Adrenal gland (tissue), 9 donors: ENCODE measurements at regions not wholly inside any gene's neighbourhood (a gene's known extent, or its start where the extent isn't known, plus 50 kb on each side); places are given as distances from the start of the nearest gene placed in this dataset.

Source experiments
- DNase-seq, 7 donors: peaks; one replicate each; pipeline ENCODE4 v3.0.0-alpha.2; 2019 to 2020
- H3K27ac ChIP-seq, 5 donors: fragments of 200-600 bp; sonication (generic) in 4 of 5; 1 replicate in 3 of 5; 2 replicates in 2 of 5; pipeline versions ENCODE4 v1.5.1 to v1.8.0; 2016 to 2020; ENCODE audit warnings: mild to moderate bottlenecking in 1 of 5
- H3K27me3 ChIP-seq: fragments of 200-600 bp; 2 replicates; pipeline ENCODE4 v1.8.0; 2021
- H3K36me3 ChIP-seq, 2 donors: fragments of 200-600 bp; replicated peaks in 1 of 2; 1 replicate in 1 of 2; 2 replicates in 1 of 2; pipeline versions ENCODE4 v1.5.1 to v1.8.0; 2018 to 2022
- H3K4me1 ChIP-seq, 2 donors: fragments of 200-600 bp; replicated peaks in 1 of 2; 1 replicate in 1 of 2; 2 replicates in 1 of 2; pipeline versions ENCODE4 v1.5.1 to v1.8.0; 2018 to 2021
- H3K4me3 ChIP-seq, 4 donors: fragments of 200-600 bp; sonication (generic) in 3 of 4; one replicate each; pipeline ENCODE4 v1.5.1; 2016 to 2018
- H3K9me3 ChIP-seq, 3 donors: fragments of 200-600 bp; sonication (generic) in 1 of 3; replicated peaks in 1 of 3; 1 replicate in 2 of 3; 2 replicates in 1 of 3; pipeline versions ENCODE4 v1.5.1 to v1.8.0; 2016 to 2021
- POLR2A ChIP-seq, 2 donors: fragments of 450-650 bp; IDR thresholded peaks; one replicate each; pipeline ENCODE4 v1.6.1; 2017; ENCODE audit warnings: antibody characterized with exemption in 2 of 2, mild to moderate bottlenecking in 2 of 2, moderate library complexity in 1 of 2
- WGBS, 4 donors: extraction: QIAGEN DNeasy Blood & Tissue Kit in 2 of 4; methylation state at CpG; one replicate each; pipeline versions ENCODE4 v1.1.5 to v1.1.7; 2013 to 2017; 5-methylcytosine and 5-hydroxymethylcytosine counted together
- intact Hi-C, 2 donors: fragments of 100-400 bp; cut with DNase I; formaldehyde crosslinking; loops; one replicate each; pipeline versions ENCODE4 v1.14.1 to v1.15.0; 2022 to 2023
- TF ChIP-seq, protein P1 (sequence below), 6 experiments: fragments of 450-650 bp in 4 of 6; fragments of 200-600 bp in 2 of 6; sonication (generic) in 1 of 6; IDR thresholded peaks; 1 replicate in 5 of 6; 2 replicates in 1 of 6; pipeline versions ENCODE4 v1.5.1 to v1.8.0; 2016 to 2021; ENCODE audit warnings: antibody characterized with exemption in 6 of 6, mild to moderate bottlenecking in 2 of 6, moderate library complexity in 1 of 6
- donor health status: healthy with polysubstance abuse.
- donor health status: Bipolar disorder and iron deficiency.
- donor health status: DM: yes; HTN: yes; CAD: no.
- donor health status: DM: no; HTN: no; CAD: no.
- donor health status: DM: no; HTN: no; CAD: no.

DNA sequence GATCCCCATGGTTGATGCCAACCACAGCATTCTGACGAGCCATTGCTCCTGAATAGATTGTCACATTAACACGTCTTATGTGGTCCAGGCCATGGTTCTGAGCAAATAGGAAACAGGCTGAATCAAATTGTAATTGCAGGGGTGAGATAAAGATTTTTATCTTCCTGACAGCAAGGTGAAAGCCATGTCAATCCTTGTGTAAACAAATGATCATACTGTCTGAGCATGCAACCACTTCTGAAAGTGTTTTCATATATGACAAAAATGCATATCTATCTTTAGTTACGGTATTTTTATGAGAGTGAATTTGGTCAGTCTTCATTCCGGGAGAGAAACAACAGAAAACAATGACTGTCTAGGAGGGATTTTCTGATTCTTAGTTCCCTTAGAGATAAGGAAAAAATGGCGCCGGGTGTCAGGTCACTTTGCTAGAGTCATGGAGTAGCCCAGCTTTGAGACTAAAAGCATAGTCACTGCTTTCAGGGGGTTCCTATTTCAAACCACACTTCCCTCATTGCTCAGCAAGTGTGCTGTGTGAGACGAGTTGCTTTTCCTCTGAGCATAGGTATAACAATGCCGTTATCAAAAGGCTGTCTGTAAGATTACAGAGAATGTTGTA, 958.9 kb downstream of the DCDC2C start:
- WGBS, 4 donors, result 53 to 64% (median 55%) methylated on average over 8 of the region's 8 CpGs
- Histone ChIP-seq H3K4me1 (no peaks in the 10 kb centered on the region), H3K9me3 (no peaks in the 10 kb centered on the region), H3K27me3 (no peaks in the 10 kb centered on the region), H3K27ac (no peak overlapping the region), H3K36me3 (no peaks in the 10 kb centered on the region), H3K4me3 (no peak overlapping the region)
- DNase-seq, result no peak
- TF ChIP-seq, protein P1, sequence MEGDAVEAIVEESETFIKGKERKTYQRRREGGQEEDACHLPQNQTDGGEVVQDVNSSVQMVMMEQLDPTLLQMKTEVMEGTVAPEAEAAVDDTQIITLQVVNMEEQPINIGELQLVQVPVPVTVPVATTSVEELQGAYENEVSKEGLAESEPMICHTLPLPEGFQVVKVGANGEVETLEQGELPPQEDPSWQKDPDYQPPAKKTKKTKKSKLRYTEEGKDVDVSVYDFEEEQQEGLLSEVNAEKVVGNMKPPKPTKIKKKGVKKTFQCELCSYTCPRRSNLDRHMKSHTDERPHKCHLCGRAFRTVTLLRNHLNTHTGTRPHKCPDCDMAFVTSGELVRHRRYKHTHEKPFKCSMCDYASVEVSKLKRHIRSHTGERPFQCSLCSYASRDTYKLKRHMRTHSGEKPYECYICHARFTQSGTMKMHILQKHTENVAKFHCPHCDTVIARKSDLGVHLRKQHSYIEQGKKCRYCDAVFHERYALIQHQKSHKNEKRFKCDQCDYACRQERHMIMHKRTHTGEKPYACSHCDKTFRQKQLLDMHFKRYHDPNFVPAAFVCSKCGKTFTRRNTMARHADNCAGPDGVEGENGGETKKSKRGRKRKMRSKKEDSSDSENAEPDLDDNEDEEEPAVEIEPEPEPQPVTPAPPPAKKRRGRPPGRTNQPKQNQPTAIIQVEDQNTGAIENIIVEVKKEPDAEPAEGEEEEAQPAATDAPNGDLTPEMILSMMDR (IDR thresholded peaks at IDR 0.05), result no peak
- intact Hi-C loops, result no loop called here

DNA sequence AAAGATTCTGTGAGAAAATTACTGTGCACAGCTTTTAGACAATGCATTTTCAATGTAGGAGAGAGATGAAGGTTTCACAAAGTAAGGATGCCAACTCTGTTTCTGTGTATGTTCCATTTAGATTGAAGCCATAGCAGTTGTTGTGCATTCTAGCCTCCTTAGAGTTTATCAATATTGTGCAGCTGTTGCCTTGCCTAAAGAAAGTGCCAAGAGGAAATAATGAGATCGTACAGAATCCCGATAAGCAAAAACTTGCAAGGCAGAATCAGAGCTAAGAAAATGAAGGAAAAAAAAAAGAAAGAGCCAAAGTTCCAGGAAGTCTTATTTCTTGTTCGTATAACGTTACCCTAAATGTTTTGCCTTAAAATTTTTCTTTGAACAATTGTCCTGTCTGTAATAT, 965.0 kb downstream of the DCDC2C start:
- H3K4me1 ChIP-seq, result no peaks in the 10 kb centered on the region
- H3K36me3 ChIP-seq, result no peaks in the 10 kb centered on the region
- H3K4me3 ChIP-seq, result no peak overlapping the region
- no peak for TF ChIP-seq POLR2A (IDR thresholded peaks at IDR 0.05)
- TF ChIP-seq, protein P1 (IDR thresholded peaks at IDR 0.05), result no peak
- H3K9me3 ChIP-seq, result no peaks in the 10 kb centered on the region
- intact Hi-C loops, result no loop called here
- H3K27me3 ChIP-seq, result no peaks in the 10 kb centered on the region
- no peak for DNase-seq
- H3K27ac ChIP-seq, result no peak overlapping the region
- 53 to 66% (median 54%) methylated on average over 4 of the region's 4 CpGs for WGBS, 4 donors

DNA sequence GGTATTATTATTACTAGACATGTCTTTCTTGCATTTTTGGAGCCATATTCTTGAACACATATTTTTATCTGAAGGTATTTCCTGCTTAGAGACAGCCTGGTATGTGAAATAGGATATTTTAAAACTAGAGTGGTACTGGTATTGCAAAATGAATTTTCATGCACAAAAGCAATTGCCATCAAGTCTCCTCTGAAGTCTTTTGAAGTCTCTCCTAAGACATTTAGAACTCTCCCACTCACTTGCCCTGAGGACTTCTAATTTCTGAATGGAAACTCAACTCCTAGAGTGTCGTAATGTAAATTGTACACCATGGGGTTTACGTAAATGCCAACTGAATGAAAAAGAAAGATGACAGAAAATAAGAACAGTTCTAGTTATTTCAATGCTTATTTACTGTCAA, 967.0 kb downstream of the DCDC2C start:
- Histone ChIP-seq H3K9me3 (no peaks in the 10 kb centered on the region), H3K27me3 (no peaks in the 10 kb centered on the region), H3K4me3 (no peak overlapping the region), H3K36me3 (no peaks in the 10 kb centered on the region), H3K4me1 (no peaks in the 10 kb centered on the region), H3K27ac (no peak overlapping the region)
- 88 to 95% (median 90%) methylated on average over 2 of the region's 2 CpGs for WGBS, 4 donors
- no peak for DNase-seq
- intact Hi-C loops, result no loop called here
- TF ChIP-seq, protein P1 (IDR thresholded peaks at IDR 0.05), result no peak

DNA sequence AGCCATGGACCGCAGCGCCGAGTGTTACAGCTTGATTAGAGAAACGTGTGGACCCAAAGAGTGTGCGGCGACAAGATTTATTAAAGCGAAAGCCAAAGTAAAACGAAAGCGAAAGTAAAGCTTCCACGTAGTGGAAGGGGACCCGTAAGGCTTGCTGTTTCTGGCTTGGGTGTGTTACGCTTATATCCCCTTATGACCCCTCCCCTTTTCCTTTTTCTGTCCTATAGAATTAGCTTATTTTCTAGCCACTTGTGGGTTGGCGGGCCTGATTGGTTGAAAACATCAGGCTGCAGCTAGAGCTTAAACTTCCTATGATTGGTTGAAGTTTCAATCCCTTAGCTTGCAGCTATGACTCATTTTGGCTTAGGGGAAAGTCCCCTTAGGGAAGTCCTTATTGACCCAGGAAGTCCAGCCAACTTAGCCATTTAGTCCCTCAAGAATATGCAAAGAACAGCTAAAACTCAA, 969.7 kb downstream of the DCDC2C start:
- Histone ChIP-seq H3K9me3 (no peaks in the 10 kb centered on the region), H3K27me3 (no peaks in the 10 kb centered on the region), H3K4me1 (no peaks in the 10 kb centered on the region), H3K27ac (no peak overlapping the region), H3K4me3 (peak overlapping the region in 1 of 4 donors; percentile 23), H3K36me3 (no peaks in the 10 kb centered on the region)
- intact Hi-C loops, result no loop called here
- no peak for DNase-seq
- 75 to 88% (median 81%) methylated on average over 13 of the region's 13 CpGs for WGBS, 4 donors
- TF ChIP-seq, protein P1 (IDR thresholded peaks at IDR 0.05), result no peak
- TF ChIP-seq POLR2A (IDR thresholded peaks at IDR 0.05), result no peak
